HG03442 (cell line): ENCODE measurements at regions not wholly inside any gene's neighbourhood (a gene's known extent, or its start where the extent isn't known, plus 50 kb on each side); places are given as distances from the start of the nearest gene placed in this dataset.
"Not testable (repeated sequence)": the region's sequence is repeated elsewhere in the genome, so short reads cannot be mapped to it uniquely, and the experiment has no call there.

Experiments used
- ATAC-seq: cut with Tn5 transposase; IDR thresholded peaks from one replicate; pipeline ENCODE4 v1.9.1; 2021; ENCODE audit warnings: mild to moderate bottlenecking, moderate library complexity; ENCODE audit not compliant: unreplicated experiment

GRCh38 chr3:26763723-26764122, 141.2 kb downstream of the LRRC3B start:
- no peak for ATAC-seq

DNA sequence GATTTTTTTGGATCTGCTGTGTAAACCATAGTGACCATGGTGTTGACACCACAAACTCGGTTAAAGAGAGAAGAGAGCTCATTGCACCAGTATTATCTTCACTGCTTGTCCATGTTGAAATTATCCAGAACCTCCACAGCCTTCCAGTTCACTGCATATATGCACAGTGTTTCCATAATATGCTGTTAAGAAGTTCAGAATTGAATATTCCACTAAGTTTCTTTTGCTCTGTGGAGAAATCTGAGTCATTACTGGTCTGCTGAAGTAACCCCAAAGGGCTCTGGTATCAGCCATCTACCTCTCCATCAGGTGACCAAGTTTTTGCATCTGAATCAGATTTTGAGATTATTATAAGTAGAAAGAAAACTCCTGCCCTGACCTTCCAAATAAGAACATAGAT, 143.5 kb downstream of the LRRC3B start:
- no peak for ATAC-seq

DNA sequence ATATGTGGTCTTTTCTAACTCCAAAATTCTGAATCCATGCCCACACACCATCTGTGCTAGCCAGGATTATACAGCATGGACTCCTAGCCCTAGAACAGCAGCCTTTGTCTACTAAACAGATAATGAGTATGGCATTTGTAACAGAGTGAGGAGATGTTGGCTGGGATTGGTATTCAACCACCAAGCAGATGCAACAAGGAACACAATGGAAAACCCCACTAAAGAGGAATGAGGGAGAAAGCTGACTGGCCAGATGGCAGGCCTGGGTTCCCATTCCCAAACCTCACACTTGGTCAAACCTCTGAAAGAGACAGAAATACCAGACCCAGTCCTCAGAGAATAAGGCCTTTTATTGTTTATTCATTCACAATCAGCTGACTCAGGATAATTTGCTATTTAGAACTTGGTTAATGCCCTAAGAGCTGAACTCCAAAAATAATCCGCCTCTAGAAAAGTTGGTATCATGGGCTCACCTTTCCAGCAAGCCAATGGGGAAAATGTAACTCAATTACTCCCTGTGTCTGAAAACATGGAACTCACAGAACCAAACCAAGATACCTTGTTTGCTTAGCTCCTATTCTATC, 145.6 kb downstream of the LRRC3B start:
- no peak for ATAC-seq

DNA sequence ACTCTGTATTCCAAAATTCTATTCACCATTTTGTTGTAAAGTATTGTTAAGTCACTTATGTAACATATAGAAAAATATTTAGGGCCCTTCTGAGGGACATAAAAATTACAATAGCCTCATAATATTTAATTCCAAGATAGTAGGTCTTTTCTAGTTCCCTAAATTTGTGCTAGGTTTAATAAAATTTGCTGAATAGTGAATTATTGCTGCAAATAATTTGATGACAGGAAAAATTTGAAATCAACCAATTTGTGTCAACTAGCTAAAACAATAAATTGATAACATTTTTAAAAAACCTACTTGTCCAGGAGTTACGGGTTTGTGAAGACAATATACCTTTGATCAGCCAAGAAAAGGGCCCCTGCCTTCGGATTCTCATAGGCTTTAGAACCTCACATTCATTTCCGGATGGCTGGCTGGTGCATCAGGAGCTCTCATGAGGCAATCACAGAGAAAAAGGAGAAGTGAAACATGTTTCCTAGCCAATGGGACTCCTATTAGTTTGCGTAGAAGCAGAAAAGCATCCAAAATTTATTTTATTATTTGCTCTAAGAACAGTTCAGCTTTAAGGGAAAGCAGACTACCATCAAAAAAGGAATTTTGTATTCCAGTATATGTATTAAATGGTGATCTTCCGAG, 177.2 kb downstream of the LRRC3B start:
- no peak for ATAC-seq

- no peak for ATAC-seq
Observed at GRCh38 chr3:26807272-26807671, 184.7 kb downstream of the LRRC3B start.

- no peak for ATAC-seq
Observed at GRCh38 chr3:26825454-26825853, 202.9 kb downstream of the LRRC3B start.

- ATAC-seq, result no peak
Observed at GRCh38 chr3:26827169-26827568, 204.6 kb downstream of the LRRC3B start.

DNA sequence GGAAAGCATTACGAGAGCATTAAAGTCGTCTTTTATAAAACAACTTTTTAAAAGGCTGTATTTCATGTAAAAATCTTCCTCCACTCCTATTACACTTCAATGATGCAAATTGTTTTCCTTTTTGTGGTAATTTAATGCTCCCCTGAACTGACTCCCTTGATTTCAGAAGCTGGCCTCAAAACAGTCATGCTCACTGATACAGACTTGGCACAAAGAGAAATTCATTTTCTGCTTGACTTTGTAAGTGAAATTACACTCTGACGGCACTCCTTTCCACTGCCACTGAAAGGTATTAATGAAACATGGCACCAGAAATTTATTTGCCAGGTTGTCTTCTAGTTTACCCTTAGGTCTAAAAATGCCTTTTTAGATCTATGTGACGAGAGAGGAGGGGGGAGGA, 215.5 kb downstream of the LRRC3B start:
- no peak for ATAC-seq

DNA sequence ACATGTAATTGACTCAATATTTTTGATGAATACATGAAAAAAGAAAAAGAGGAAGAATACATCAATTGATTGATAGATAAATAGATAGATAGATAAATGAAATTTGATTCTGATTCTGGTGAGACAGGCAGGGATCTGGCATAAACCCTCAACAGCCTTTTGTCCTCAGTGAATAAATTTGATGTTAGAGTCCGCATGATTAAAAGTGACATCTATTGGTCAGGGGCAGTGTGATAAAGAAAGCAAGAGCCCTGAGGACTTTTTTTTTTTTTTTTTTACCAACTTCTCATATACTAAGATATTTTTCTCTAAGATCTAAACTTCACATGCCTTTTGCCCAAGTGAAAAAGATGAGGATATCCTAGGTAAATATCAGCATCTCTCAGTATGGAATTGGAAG, 216.4 kb downstream of the LRRC3B start:
- no peak for ATAC-seq

DNA sequence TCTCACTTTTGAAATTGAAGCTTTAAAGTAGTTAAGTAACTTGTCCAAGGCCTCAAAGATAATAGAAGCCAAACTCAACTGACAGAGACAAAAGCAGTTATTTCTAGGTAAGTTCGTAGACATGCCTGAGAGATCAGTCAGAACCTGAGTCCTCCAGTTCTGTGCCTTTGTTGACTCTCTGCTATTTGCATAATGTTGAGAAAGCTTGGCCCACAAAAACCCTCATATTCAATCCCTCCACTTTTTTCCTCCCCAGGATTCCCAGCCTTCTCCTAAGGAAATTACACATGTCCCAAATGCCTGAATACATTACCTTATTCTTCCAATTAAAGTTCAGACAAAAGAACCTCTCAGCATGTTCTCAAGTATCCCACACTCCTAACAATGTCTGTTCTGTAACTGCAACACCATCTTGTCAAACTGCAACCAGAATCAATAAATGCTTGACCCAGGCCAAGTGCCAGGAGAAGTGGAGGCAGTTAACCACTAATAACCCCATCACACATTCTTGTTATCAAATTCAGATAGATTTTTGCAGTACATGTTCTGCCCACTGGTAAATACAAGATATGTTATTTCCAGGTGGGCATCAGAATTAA, 217.8 kb downstream of the LRRC3B start:
- no peak for ATAC-seq

GRCh38 chr3:26845194-26845593, 222.6 kb downstream of the LRRC3B start:
- ATAC-seq, result no peak

- ATAC-seq, result no peak
Observed at GRCh38 chr3:26847680-26848079, 225.1 kb downstream of the LRRC3B start.

DNA sequence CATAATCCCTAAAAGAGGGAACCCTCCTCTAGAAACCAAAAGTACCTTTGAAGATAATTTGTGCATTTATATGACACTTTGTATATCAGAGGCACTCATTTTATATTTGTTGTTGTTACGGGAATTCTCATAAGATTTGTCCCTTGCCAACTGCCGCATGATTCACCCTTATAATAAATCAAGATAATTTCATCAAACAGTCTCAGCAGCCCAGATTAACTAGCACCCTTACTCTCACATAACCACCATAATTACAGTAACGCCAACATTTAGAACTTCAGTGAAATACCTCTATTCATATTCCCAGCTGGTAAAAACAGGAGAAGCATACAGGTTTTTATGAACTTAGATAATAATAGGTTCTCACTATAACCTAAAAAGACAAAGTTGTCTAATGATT, 271.9 kb downstream of the LRRC3B start:
- ATAC-seq, result no peak

GRCh38 chr3:26915208-26915607, 292.6 kb downstream of the LRRC3B start:
- ATAC-seq, result no peak

GRCh38 chr3:26920646-26921478, 298.3 kb downstream of the LRRC3B start:
- ATAC-seq, result no peak

GRCh38 chr3:26931896-26932295, 309.3 kb downstream of the LRRC3B start:
- no peak for ATAC-seq

- ATAC-seq, result no peak
Observed at GRCh38 chr3:26932752-26933151, 310.2 kb downstream of the LRRC3B start.

- not testable (repeated sequence) for ATAC-seq
Observed at GRCh38 chr3:26945480-26945879, 322.9 kb downstream of the LRRC3B start.

DNA sequence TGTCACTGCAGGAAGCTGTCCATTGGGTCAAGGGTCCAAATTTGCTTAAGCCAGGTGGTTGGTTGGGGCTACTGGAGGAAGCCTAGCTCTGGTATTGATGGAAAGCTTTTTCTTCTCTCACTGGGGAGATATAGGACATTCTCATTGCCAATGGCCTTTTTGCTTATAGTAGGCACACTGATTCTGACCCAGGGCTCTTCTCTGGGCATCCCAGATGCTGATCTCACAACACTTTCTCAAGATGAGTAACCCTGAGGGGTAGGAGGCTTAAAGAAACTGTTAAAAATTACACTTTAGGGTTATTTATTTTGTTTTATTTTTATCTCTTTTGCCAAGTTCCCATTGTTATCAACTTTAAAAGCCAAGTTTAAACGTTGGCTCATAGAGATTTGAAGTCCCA, 337.8 kb downstream of the LRRC3B start:
- ATAC-seq, result no peak

GRCh38 chr3:26962492-26963360, 340.2 kb downstream of the LRRC3B start:
- peak; percentile 96 for ATAC-seq

DNA sequence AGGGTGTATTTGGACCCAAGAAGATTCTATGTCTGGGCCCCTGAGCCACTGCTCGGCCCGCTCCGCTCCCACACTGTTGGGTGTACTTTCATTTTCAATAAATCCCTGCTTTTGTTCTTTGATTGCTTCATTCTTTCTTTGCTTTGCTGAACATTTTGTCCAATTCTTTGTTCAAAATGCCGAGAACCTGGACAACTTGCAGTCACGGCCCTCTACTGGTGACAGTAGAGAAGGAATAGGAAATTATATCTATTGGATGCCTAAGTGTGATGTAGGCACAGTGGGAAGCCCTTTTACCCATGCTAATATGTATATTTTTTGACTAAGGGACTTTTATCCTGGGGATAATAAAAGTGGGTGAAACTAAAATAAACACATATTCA, 340.8 kb downstream of the LRRC3B start:
- no peak for ATAC-seq
